Fibroblast of skin of right quadriceps (primary cell): ENCODE measurements at regions not wholly inside any gene's neighbourhood (a gene's known extent, or its start where the extent isn't known, plus 50 kb on each side); places are given as distances from the start of the nearest gene placed in this dataset.

Source experiments
- DNase-seq: peaks from one replicate; pipeline ENCODE4 v3.0.0-alpha.2; 2013

GRCh38 chr4:1506956-1507721 is 100.9 kb upstream of the NKX1-1 start:
- no peak for DNase-seq

- DNase-seq, result no peak
These were observed 99.5 kb upstream of the NKX1-1 start for GRCh38 chr4:1505511-1506460.

- no peak for DNase-seq
These were observed 98.6 kb upstream of the NKX1-1 start for GRCh38 chr4:1504595-1505500.

GRCh38 chr4:1503583-1504471 is 97.6 kb upstream of the NKX1-1 start:
- no peak for DNase-seq

DNA sequence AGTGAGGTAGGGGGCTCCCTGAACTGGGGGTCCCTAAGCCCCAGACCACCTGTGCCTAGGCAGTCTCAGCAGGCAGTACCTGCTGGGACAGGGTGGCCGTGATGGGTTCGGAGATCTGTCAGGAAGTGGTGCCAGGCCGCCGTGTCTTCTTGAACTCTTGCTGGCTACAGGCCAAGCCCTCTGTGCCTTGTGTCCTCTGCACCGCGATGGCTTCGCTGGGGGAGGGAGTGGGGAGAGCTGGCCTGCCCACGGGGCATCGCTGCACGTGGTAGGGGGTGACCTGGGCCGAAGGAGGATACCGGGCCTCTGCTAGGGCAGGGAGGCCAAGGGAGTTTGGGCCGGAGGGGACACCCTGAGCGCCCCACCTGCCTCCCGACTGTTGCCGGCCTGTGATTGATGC is 96.7 kb upstream of the NKX1-1 start:
- DNase-seq, result no peak

GRCh38 chr4:1502501-1502886 is 96.3 kb upstream of the NKX1-1 start:
- no peak for DNase-seq

- DNase-seq, result no peak
These were observed 95.7 kb upstream of the NKX1-1 start for GRCh38 chr4:1501754-1502500.

GRCh38 chr4:1500966-1501753 is 94.9 kb upstream of the NKX1-1 start:
- no peak for DNase-seq

GRCh38 chr4:1500231-1500965 is 94.2 kb upstream of the NKX1-1 start:
- DNase-seq, result no peak

GRCh38 chr4:1499465-1499864 is 93.2 kb upstream of the NKX1-1 start:
- DNase-seq, result no peak

DNA sequence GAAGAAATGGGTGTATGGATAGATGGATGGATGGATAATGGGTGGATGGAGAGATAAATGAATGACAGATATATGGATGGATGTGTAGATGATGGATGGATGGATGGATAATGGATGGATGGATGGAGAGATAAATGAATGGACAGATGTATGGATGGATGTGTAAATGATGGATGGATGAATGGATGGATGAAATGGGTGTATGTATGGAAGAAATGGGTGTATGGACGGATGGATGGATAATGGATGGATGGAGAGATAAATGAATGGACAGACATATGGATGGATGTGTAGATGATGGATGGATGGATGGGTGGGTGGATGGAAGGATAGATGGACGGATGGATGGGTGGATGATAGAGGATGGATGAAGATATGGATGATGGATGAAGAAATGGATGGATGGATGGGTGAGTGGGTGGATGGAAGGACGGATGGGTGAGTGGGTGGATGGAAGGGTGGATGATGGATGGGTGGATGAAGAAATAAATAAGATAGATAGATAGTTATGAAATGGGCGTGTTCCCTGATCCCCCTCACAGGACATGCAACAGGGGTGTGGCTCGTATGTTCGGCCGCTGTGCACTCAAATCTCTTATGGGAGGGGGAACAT is 91.1 kb upstream of the NKX1-1 start:
- DNase-seq, result no peak

DNA sequence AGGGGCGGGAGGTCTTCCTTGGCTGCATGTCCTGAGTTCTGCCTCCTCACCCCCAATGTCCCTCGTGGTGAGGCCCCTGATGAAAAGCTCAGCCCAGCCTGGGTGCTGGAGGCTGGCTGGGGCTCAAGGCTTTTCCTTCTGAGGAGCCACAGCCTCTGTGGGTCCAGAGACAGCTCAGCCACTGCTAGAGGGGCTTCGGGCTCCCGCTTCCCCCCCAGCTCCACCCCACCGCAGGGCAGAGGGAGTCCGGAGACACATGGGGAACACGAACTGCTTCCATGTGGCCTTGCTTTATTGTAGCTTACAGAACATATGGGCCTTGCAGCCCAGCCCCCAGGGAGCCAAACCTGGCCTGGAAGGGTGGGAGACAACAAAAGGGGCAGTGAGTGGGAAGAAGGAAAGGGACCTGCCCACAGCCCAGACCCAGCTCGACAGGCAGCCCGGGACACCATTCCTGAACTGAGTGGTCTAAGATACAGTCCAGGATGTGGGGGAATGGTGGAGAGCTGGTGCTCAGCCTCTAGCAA is 89.9 kb upstream of the NKX1-1 start:
- no peak for DNase-seq

- DNase-seq, result no peak
These were observed 89.3 kb upstream of the NKX1-1 start for GRCh38 chr4:1495416-1496115.

- no peak for DNase-seq
These were observed 88.4 kb upstream of the NKX1-1 start for GRCh38 chr4:1494416-1495315.

DNA sequence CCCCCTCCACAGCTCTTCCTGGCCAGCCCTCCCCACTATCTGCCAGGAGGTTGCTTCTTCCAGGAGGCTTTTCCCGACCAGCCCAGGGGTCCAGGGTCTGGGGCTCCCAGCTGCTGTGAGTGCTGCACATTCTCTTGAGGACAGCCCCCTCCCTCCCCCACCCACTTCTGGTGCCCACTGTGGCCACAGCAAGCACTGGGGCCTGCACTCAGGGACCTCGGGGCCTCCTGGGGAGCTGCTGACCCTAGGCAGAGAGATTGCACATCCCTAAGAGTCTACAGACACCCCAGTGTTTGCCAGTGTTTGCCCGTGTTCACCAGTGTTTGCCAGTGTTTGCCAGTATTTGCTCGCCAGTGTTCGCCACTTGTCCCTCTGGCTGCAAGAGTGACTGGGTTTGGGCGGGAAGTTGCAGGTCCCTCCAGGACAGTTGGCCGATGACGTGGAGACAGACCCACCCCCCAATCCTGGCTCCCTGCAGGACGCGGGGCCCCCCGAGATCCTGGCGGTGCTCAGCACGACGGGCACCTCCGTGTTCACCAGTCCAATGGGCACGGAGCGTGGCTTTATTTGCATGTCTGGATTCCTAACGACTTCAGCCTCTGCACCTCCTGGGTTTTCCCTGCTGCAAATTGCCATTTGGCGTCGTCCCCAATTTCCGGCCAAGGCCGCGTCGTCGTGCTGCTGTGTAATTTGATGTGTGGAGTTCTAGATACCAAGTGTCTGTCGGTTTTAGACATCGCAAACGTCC is 87.5 kb upstream of the NKX1-1 start:
- DNase-seq, result no peak
